ENCODE measurements at regions not wholly inside any gene's neighbourhood (a gene's known extent, or its start where the extent isn't known, plus 50 kb on each side); places are given as distances from the start of the nearest gene placed in this dataset.

DNA sequence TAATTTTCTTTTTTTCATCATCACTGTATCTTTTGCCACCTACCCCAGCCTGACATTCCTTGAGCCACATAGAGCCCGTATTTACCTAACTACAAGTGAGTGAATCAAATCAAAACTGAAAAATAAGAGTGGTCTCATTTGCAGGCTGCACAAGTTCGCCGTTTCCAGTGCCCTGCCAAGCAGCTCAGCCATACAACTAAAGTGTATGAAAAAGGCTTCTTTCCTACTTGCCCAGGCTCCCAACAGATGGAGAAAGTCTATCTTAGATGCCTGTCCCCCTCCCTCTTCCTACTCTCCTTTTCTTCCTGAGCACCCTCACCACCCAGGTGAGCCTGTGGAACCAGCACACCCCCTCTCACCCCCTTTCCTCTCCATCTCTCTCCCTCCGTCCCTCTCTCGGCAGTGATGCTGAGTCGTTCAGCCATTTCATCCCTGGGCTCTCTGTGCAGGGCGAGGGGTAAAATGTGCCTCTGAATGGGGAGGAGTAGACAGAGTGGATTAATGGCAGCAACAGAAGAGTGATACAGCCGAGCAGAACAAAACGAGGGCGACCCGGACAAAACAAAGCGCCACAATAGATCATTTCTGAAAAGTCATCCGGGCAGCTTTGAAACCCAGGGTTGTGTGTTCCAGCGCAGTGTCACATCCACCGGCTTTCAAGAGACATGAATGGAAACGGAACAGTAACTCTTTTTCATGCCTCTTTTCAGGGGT lies 65.0 kb upstream of the POU3F3 start:
- no peak for DNase-seq

DNA sequence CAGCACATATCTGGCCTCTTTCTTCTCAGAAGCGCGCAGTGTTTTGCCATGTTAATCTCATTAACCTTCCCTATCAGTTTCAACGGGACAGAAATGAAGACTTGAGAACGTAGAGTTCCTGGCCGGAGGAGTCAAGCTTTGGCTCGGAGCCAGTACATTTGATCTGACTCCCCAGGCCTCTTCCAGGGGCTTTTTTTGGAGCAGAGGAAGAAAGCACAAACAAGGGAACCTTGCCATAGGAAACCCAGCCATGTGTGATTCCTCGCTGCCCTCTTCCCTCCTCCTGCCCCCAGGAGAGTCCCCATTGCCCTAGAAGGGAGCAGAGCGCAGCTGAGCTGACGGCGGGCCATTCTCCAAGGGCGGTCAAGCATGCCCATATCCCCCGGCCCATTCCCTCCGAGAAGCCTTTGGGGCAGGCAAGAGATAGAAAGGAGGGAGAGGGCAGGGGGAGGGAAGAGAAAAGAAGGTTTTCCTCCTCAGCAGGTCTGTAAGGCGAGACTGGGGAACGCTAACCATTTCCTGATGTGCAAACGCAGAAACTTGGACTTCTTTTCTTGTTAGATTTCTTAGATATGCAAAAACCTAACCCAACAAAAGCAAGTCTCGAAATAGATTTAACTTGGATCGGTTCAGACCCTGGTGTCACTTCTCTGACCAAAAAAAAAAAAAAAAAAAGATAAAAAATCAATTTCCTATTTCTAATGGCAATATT lies 63.7 kb upstream of the POU3F3 start:
- DNase-seq = no peak

DNA sequence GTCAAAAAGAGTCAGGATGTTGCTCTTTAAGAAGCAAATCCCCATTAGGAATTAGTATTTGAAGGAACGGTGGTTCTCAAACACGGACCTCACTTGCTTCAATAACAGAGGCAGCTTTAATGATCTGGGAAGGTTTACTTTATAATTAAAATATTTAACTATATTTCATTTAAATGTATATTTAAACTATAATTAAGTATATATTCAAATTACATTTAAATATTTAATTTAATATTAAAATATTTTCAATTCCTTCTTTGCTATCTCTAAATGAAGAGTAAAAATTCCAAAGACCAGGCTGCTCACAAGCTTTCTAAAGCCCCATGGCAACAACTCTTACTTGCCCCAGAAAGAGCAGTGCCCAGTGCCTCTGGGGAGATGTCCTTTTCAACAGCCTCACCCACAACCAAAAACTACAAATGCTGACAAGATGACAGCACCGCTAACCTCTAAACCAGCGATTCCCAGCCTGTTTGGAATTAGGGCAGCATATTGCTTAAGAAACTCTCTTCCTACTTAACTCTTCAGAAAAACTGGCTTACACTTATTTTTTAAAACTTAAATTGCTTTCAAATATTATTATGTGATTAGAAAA lies 62.9 kb upstream of the POU3F3 start:
- DNase-seq = no peak

DNA sequence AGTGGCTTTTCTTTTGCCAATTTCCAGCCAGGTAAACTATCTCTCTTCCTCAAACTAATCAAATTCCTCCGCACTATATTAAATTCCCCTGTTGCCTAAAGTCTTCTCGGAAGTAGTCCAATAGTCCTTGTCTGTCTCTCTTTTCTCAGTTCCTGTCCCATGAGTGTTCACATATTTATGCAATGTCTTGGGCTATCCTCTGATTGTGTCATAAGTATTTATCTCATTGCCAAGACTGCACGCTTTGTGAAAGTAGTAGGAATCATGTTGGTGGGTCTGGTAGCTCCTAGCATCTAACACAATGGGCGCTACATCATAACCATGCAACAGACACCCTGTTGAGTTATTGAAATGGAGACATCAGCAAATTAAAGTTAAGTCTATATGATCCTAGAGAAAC lies 59.9 kb upstream of the POU3F3 start:
- no peak for DNase-seq

DNA sequence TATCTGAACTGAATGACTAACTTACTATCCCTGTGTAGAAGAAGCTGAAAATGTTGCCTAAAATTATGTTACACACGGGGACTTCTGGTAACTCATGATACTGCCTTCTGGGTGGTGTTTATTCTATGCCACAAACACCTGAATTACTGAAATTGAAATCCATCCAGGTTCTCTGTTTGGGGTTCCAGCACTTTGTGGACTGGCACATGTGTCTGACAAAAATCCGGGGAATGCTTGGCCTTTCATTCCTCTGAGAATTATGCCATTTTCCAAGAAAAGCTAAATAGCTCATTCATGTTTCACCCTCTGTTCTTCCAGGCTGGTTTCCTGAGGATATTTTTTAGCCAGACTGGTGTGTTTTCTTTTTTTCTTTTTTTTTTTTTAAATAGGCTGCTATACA lies 59.5 kb upstream of the POU3F3 start:
- DNase-seq = no peak

Measured in AML-193 (cell line).